ENCODE measurements at regions not wholly inside any gene's neighbourhood (a gene's known extent, or its start where the extent isn't known, plus 50 kb on each side); places are given as distances from the start of the nearest gene placed in this dataset.

GRCh38 chr10:42928064-42928463 is 145.5 kb downstream of the BMS1 start:
- TF ChIP-seq CTCF (IDR thresholded peaks at IDR 0.05) = no peak
- Mint-ChIP-seq H3K9me3 (ENCODE audit: unreplicated experiment) (no peaks in the 10 kb centered on the region), H3K27ac (ENCODE audit: unreplicated experiment) (no peak overlapping the region), H3K4me3 (ENCODE audit: unreplicated experiment) (no peak overlapping the region), H3K4me1 (ENCODE audit: unreplicated experiment) (peaks cover 6% of the 10 kb centered on the region), H3K27me3 (ENCODE audit: unreplicated experiment) (peaks cover 11% of the 10 kb centered on the region), H3K36me3 (ENCODE audit: unreplicated experiment) (no peaks in the 10 kb centered on the region)
- no peak for DNase-seq (ENCODE audit: extremely low spot score, unreplicated experiment)

GRCh38 chr10:42929236-42929635 is 146.6 kb downstream of the BMS1 start:
- Mint-ChIP-seq H3K36me3 (ENCODE audit: unreplicated experiment) (no peaks in the 10 kb centered on the region), H3K27ac (ENCODE audit: unreplicated experiment) (no peak overlapping the region), H3K9me3 (ENCODE audit: unreplicated experiment) (no peaks in the 10 kb centered on the region), H3K4me3 (ENCODE audit: unreplicated experiment) (no peak overlapping the region), H3K27me3 (ENCODE audit: unreplicated experiment) (peaks cover 18% of the 10 kb centered on the region), H3K4me1 (ENCODE audit: unreplicated experiment) (peaks cover 9% of the 10 kb centered on the region)
- DNase-seq (ENCODE audit: extremely low spot score, unreplicated experiment) = no peak
- no peak for TF ChIP-seq CTCF (IDR thresholded peaks at IDR 0.05)

- no peak for TF ChIP-seq CTCF (IDR thresholded peaks at IDR 0.05)
- peaks cover 9% of the 10 kb centered on the region for H3K4me1 Mint-ChIP-seq (ENCODE audit: unreplicated experiment)
- DNase-seq (ENCODE audit: extremely low spot score, unreplicated experiment) = no peak
- H3K9me3 Mint-ChIP-seq (ENCODE audit: unreplicated experiment) = no peaks in the 10 kb centered on the region
- H3K4me3 Mint-ChIP-seq (ENCODE audit: unreplicated experiment) = no peak overlapping the region
- no peaks in the 10 kb centered on the region for H3K36me3 Mint-ChIP-seq (ENCODE audit: unreplicated experiment)
- H3K27ac Mint-ChIP-seq (ENCODE audit: unreplicated experiment) = no peak overlapping the region
- H3K27me3 Mint-ChIP-seq (ENCODE audit: unreplicated experiment) = peaks cover 26% of the 10 kb centered on the region
These were observed 146.9 kb upstream of the RET start for GRCh38 chr10:42929993-42930392.

- Mint-ChIP-seq H3K4me3 (ENCODE audit: unreplicated experiment) (no peak overlapping the region), H3K27me3 (ENCODE audit: unreplicated experiment) (peaks cover 26% of the 10 kb centered on the region), H3K9me3 (ENCODE audit: unreplicated experiment) (no peaks in the 10 kb centered on the region), H3K27ac (ENCODE audit: unreplicated experiment) (no peak overlapping the region), H3K36me3 (ENCODE audit: unreplicated experiment) (no peaks in the 10 kb centered on the region), H3K4me1 (ENCODE audit: unreplicated experiment) (peaks cover 9% of the 10 kb centered on the region)
- DNase-seq (ENCODE audit: extremely low spot score, unreplicated experiment) = no peak
- no peak for TF ChIP-seq CTCF (IDR thresholded peaks at IDR 0.05)
These were observed 146.2 kb upstream of the RET start for GRCh38 chr10:42930516-42931192.

GRCh38 chr10:42932116-42932515 is 144.8 kb upstream of the RET start:
- no peak for TF ChIP-seq CTCF (IDR thresholded peaks at IDR 0.05)
- H3K4me3 Mint-ChIP-seq (ENCODE audit: unreplicated experiment) = no peak overlapping the region
- peaks cover 23% of the 10 kb centered on the region for H3K27me3 Mint-ChIP-seq (ENCODE audit: unreplicated experiment)
- H3K9me3 Mint-ChIP-seq (ENCODE audit: unreplicated experiment) = no peaks in the 10 kb centered on the region
- peaks cover 4% of the 10 kb centered on the region for H3K4me1 Mint-ChIP-seq (ENCODE audit: unreplicated experiment)
- H3K27ac Mint-ChIP-seq (ENCODE audit: unreplicated experiment) = no peak overlapping the region
- H3K36me3 Mint-ChIP-seq (ENCODE audit: unreplicated experiment) = no peaks in the 10 kb centered on the region
- DNase-seq (ENCODE audit: extremely low spot score, unreplicated experiment) = no peak
